Endothelial cell of umbilical vein (primary cell): ENCODE measurements at regions not wholly inside any gene's neighbourhood (a gene's known extent, or its start where the extent isn't known, plus 50 kb on each side); places are given as distances from the start of the nearest gene placed in this dataset.

ENCODE experiments used
- CTCF ChIP-seq, 2 donors: IDR thresholded peaks; 1 replicate in 1 of 2; 2 replicates in 1 of 2; pipeline ENCODE4 v1.5.1; 2011; ENCODE audit warnings: low read length in 2 of 2, mild to moderate bottlenecking in 2 of 2, moderate library complexity in 2 of 2, control low read depth in 1 of 2, inconsistent platforms in 1 of 2, low read depth in 1 of 2; ENCODE audit not compliant: insufficient read depth in 1 of 2; ENCODE audit errors: extremely low read depth in 1 of 2
- EZH2 ChIP-seq: IDR thresholded peaks from 2 replicates; pipeline ENCODE4 v1.6.1; 2012; ENCODE audit warnings: borderline replicate concordance, low read depth, mild to moderate bottlenecking, moderate library complexity, low read length, inconsistent platforms; ENCODE audit not compliant: severe bottlenecking
- MAX ChIP-seq: IDR thresholded peaks from 2 replicates; pipeline ENCODE4 v1.6.1; 2011; ENCODE audit not compliant: insufficient read depth, insufficient read length
- POLR2A ChIP-seq: IDR thresholded peaks from 2 replicates; pipeline ENCODE4 v1.6.1; 2012; ENCODE audit warnings: low read depth, mild to moderate bottlenecking, control low read depth, low read length
- POLR2AphosphoS5 ChIP-seq: IDR thresholded peaks from 2 replicates; pipeline ENCODE4 v1.6.1; 2012; ENCODE audit warnings: low read depth, mild to moderate bottlenecking, control low read depth, low read length, moderate library complexity; ENCODE audit not compliant: insufficient read depth

GRCh38 chr16:63816276-63816675 is 1305.6 kb downstream of the CDH11 start:
- TF ChIP-seq CTCF (IDR thresholded peaks at IDR 0.05; ENCODE audit: extremely low read depth in 1 of 2, insufficient read depth in 1 of 2, low read depth in 1 of 2, low read length in 2 of 2) (no peak), MAX (no peak), EZH2 (no peak), POLR2A (no peak), POLR2AphosphoS5 (no peak)
